HG02943 (cell line): ENCODE measurements at regions not wholly inside any gene's neighbourhood (a gene's known extent, or its start where the extent isn't known, plus 50 kb on each side); places are given as distances from the start of the nearest gene placed in this dataset.
"Not testable (repeated sequence)": the region's sequence is repeated elsewhere in the genome, so short reads cannot be mapped to it uniquely, and the experiment has no call there.

Experiments
- ATAC-seq: cut with Tn5 transposase; IDR thresholded peaks from one replicate; pipeline ENCODE4 v1.9.1; 2021; ENCODE audit warnings: mild to moderate bottlenecking, low read depth, moderate library complexity; ENCODE audit not compliant: unreplicated experiment

- ATAC-seq, result no peak
Observed at GRCh38 chr13:22936228-22936627, 244.6 kb upstream of the SGCG start.

GRCh38 chr13:22937241-22937640 is 243.5 kb upstream of the SGCG start:
- ATAC-seq, result no peak

- no peak for ATAC-seq
Observed at GRCh38 chr13:22937953-22938352, 242.8 kb upstream of the SGCG start.

GRCh38 chr13:22938576-22938975 is 242.2 kb upstream of the SGCG start:
- ATAC-seq, result no peak

- ATAC-seq, result no peak
Observed at GRCh38 chr13:22939157-22939556, 241.6 kb upstream of the SGCG start.

GRCh38 chr13:22940090-22940710 is 240.6 kb upstream of the SGCG start:
- no peak for ATAC-seq

GRCh38 chr13:22940736-22941135 is 240.0 kb upstream of the SGCG start:
- no peak for ATAC-seq

- ATAC-seq, result not testable (repeated sequence)
Observed at GRCh38 chr13:22941495-22941894, 239.3 kb upstream of the SGCG start.

GRCh38 chr13:22942831-22943230 is 237.9 kb upstream of the SGCG start:
- not testable (repeated sequence) for ATAC-seq

- ATAC-seq, result no peak
Observed at GRCh38 chr13:22944378-22944777, 236.4 kb upstream of the SGCG start.

- ATAC-seq, result no peak
Observed at GRCh38 chr13:22945321-22946226, 235.2 kb upstream of the SGCG start.

GRCh38 chr13:22948421-22948820 is 232.4 kb upstream of the SGCG start:
- no peak for ATAC-seq

- not testable (repeated sequence) for ATAC-seq
Observed at GRCh38 chr13:22952018-22952417, 228.8 kb upstream of the SGCG start.

- ATAC-seq, result not testable (repeated sequence)
Observed at GRCh38 chr13:22955147-22955546, 225.6 kb upstream of the SGCG start.

GRCh38 chr13:22956456-22957115 is 224.2 kb upstream of the SGCG start:
- not testable (repeated sequence) for ATAC-seq

GRCh38 chr13:22959859-22960258 is 220.9 kb upstream of the SGCG start:
- ATAC-seq, result not testable (repeated sequence)

GRCh38 chr13:22960827-22961226 is 220.0 kb upstream of the SGCG start:
- no peak for ATAC-seq

GRCh38 chr13:22961342-22961741 is 219.4 kb upstream of the SGCG start:
- ATAC-seq, result not testable (repeated sequence)

GRCh38 chr13:22961835-22962537 is 218.8 kb upstream of the SGCG start:
- ATAC-seq, result no peak

- ATAC-seq, result not testable (repeated sequence)
Observed at GRCh38 chr13:22963384-22964053, 217.3 kb upstream of the SGCG start.
